Cardiac muscle cell (in vitro differentiated cells and primary cell): ENCODE measurements at regions not wholly inside any gene's neighbourhood (a gene's known extent, or its start where the extent isn't known, plus 50 kb on each side); places are given as distances from the start of the nearest gene placed in this dataset.

ENCODE experiments used
- DNase-seq, 2 donors: peaks; one replicate each; pipeline versions ENCODE4 v3.0.0 to v3.0.0-alpha.2; 2010 to 2017; ENCODE audit warnings: low read depth in 1 of 2, low spot score in 1 of 2
- H3K27ac ChIP-seq: fragments of 200-600 bp; sonication (generic); 2 replicates; pipeline ENCODE4 v1.5.1; 2016
- H3K27me3 ChIP-seq: fragments of 200-600 bp; sonication (generic); 2 replicates; pipeline ENCODE4 v1.6.0; 2016; ENCODE audit warnings: control low read depth
- H3K36me3 ChIP-seq: fragments of 200-600 bp; sonication (generic); 2 replicates; pipeline ENCODE4 v1.5.1; 2016; ENCODE audit warnings: control low read depth
- H3K4me1 ChIP-seq: fragments of 200-600 bp; sonication (generic); 2 replicates; pipeline ENCODE4 v1.8.1; 2017; ENCODE audit warnings: low read depth, mild to moderate bottlenecking, mixed run types
- H3K4me3 ChIP-seq: fragments of 200-600 bp; sonication (generic); 2 replicates; pipeline ENCODE4 v1.5.1; 2016; ENCODE audit warnings: mild to moderate bottlenecking
- H3K9me3 ChIP-seq: fragments of 200-600 bp; sonication (generic); 2 replicates; pipeline ENCODE4 v1.5.1; 2017; ENCODE audit warnings: low read depth, mild to moderate bottlenecking, control low read depth
- CTCF ChIP-seq: IDR thresholded peaks from 2 replicates; pipeline ENCODE4 v1.5.1; 2012; ENCODE audit warnings: low read depth, mild to moderate bottlenecking, low read length

- Histone ChIP-seq H3K4me3 (no peak overlapping the region), H3K36me3 (no peaks in the 10 kb centered on the region), H3K4me1 (no peaks in the 10 kb centered on the region), H3K9me3 (no peaks in the 10 kb centered on the region), H3K27me3 (no peaks in the 10 kb centered on the region), H3K27ac (no peak overlapping the region)
- no peak for DNase-seq
- no peak for TF ChIP-seq CTCF
Observed at GRCh38 chrX:45261005-45261404, 60.3 kb upstream of the DIPK2B start.

- TF ChIP-seq CTCF: no peak
- no peak for DNase-seq
- Histone ChIP-seq H3K4me3 (no peak overlapping the region), H3K27ac (no peak overlapping the region), H3K4me1 (no peaks in the 10 kb centered on the region), H3K27me3 (no peaks in the 10 kb centered on the region), H3K9me3 (no peaks in the 10 kb centered on the region), H3K36me3 (no peaks in the 10 kb centered on the region)
Observed at GRCh38 chrX:45258731-45259402, 58.2 kb upstream of the DIPK2B start.
